ENCODE measurements at regions not wholly inside any gene's neighbourhood (a gene's known extent, or its start where the extent isn't known, plus 50 kb on each side); places are given as distances from the start of the nearest gene placed in this dataset.

GRCh38 chr13:97122381-97122996 is 99.6 kb upstream of the MBNL2 start:
- H3K27ac ChIP-seq = no peak overlapping the region
- H3K4me1 ChIP-seq = peaks cover 44% of the 10 kb centered on the region
- H3K4me3 ChIP-seq = no peak overlapping the region
- H3K36me3 ChIP-seq = no peaks in the 10 kb centered on the region
- H3K27me3 ChIP-seq = no peaks in the 10 kb centered on the region
- DNase-seq (no peak), ATAC-seq (no peak)
- H3K9me3 ChIP-seq = no peaks in the 10 kb centered on the region
- no peak for TF ChIP-seq CTCF (IDR thresholded peaks at IDR 0.05)
- intact Hi-C loops (cut with DNase I) = no loop called here

- no peaks in the 10 kb centered on the region for H3K9me3 ChIP-seq
- TF ChIP-seq CTCF (IDR thresholded peaks at IDR 0.05) = no peak
- ATAC-seq = no peak
- peaks cover 44% of the 10 kb centered on the region for H3K4me1 ChIP-seq
- no peak overlapping the region for H3K4me3 ChIP-seq
- intact Hi-C loops (cut with DNase I) = no loop called here
- no peaks in the 10 kb centered on the region for H3K27me3 ChIP-seq
- H3K36me3 ChIP-seq = no peaks in the 10 kb centered on the region
- H3K27ac ChIP-seq = peak overlapping the region; percentile 72
- DNase-seq = no peak
Measured at GRCh38 chr13:97124206-97124605, 97.9 kb upstream of the MBNL2 start.

GRCh38 chr13:97124915-97125809 is 97.0 kb upstream of the MBNL2 start:
- Histone ChIP-seq H3K4me3 (no peak overlapping the region), H3K36me3 (no peaks in the 10 kb centered on the region), H3K27me3 (no peaks in the 10 kb centered on the region), H3K4me1 (peaks cover 44% of the 10 kb centered on the region), H3K9me3 (no peaks in the 10 kb centered on the region), H3K27ac (peak overlapping the region; percentile 72)
- TF ChIP-seq CTCF (IDR thresholded peaks at IDR 0.05) = no peak
- ATAC-seq (peak; percentile 58), DNase-seq (no peak)
- intact Hi-C loops (cut with DNase I) = no loop called here

- H3K4me3 ChIP-seq = no peak overlapping the region
- no peaks in the 10 kb centered on the region for H3K27me3 ChIP-seq
- H3K36me3 ChIP-seq = no peaks in the 10 kb centered on the region
- intact Hi-C loops (cut with DNase I) = no loop called here
- TF ChIP-seq CTCF (IDR thresholded peaks at IDR 0.05) = no peak
- ATAC-seq = peak; percentile 76
- DNase-seq = no peak
- peaks cover 44% of the 10 kb centered on the region for H3K4me1 ChIP-seq
- peak overlapping the region; percentile 72 for H3K27ac ChIP-seq
- H3K9me3 ChIP-seq = no peaks in the 10 kb centered on the region
Measured at GRCh38 chr13:97125810-97126738, 96.1 kb upstream of the MBNL2 start.

GRCh38 chr13:97127842-97128241 is 94.3 kb upstream of the MBNL2 start:
- intact Hi-C loops (cut with DNase I) = no loop called here
- H3K9me3 ChIP-seq = no peaks in the 10 kb centered on the region
- H3K36me3 ChIP-seq = no peaks in the 10 kb centered on the region
- DNase-seq (no peak), ATAC-seq (peak; percentile 50)
- no peak for TF ChIP-seq CTCF (IDR thresholded peaks at IDR 0.05)
- no peaks in the 10 kb centered on the region for H3K27me3 ChIP-seq
- H3K27ac ChIP-seq = peak overlapping the region; percentile 26
- H3K4me3 ChIP-seq = no peak overlapping the region
- H3K4me1 ChIP-seq = peaks cover 26% of the 10 kb centered on the region

Data from upper lobe of right lung (tissue), 1 donor.